ENCODE measurements at regions not wholly inside any gene's neighbourhood (a gene's known extent, or its start where the extent isn't known, plus 50 kb on each side); places are given as distances from the start of the nearest gene placed in this dataset.

- H2AK5ac ChIP-seq (ENCODE audit: low read length, severe bottlenecking) = no peak overlapping the region
- no peak overlapping the region for H2AFZ ChIP-seq (ENCODE audit: low read depth, low read length)
- H3K23ac ChIP-seq (ENCODE audit: low read length in 2 of 2) = no peak overlapping the region
- no peak overlapping the region for H3K14ac ChIP-seq (ENCODE audit: low read length in 2 of 2)
- WGBS = 93% methylated on average over 4 of the region's 4 CpGs
- no peak overlapping the region for H2BK5ac ChIP-seq (ENCODE audit: low read depth, low read length, poor library complexity, severe bottlenecking)
- H3K18ac ChIP-seq (ENCODE audit: low read depth in 1 of 2, low read length in 2 of 2) = no peak overlapping the region
- no peaks in the 10 kb centered on the region for H3K36me3 ChIP-seq (ENCODE audit: control insufficient read depth in 1 of 2, insufficient read depth in 2 of 2, low read depth in 1 of 2, low read length in 2 of 2)
- no peak overlapping the region for H4K91ac ChIP-seq (ENCODE audit: low read length)
- H3K4me3 ChIP-seq (ENCODE audit: insufficient read depth in 1 of 2, low read depth in 1 of 2, low read length in 2 of 2) = no peak overlapping the region
- no peak overlapping the region for H2BK120ac ChIP-seq (ENCODE audit: low read depth, low read length)
- no peak overlapping the region for H4K8ac ChIP-seq (ENCODE audit: low read length)
- DNase-seq = no peak
- no peaks in the 10 kb centered on the region for H3K27me3 ChIP-seq (ENCODE audit: control insufficient read depth in 1 of 2, insufficient read depth in 1 of 2, low read length in 2 of 2)
- H3K9ac ChIP-seq (ENCODE audit: low read length) = no peak overlapping the region
- H3K79me1 ChIP-seq (replicated peaks; ENCODE audit: low read length, poor library complexity, severe bottlenecking) = no peaks in the 10 kb centered on the region
- H2BK15ac ChIP-seq (ENCODE audit: low read depth, poor library complexity, severe bottlenecking) = no peak overlapping the region
- H3K9me3 ChIP-seq (ENCODE audit: control insufficient read depth, low read length) = peaks cover 11% of the 10 kb centered on the region
- H3K4me1 ChIP-seq (ENCODE audit: control insufficient read depth, insufficient read depth, low read depth, low read length) = no peaks in the 10 kb centered on the region
- H2BK12ac ChIP-seq (ENCODE audit: low read length in 2 of 2) = peak overlapping the region in 1 of 2 experiments; percentile 18
- H3K4ac ChIP-seq (ENCODE audit: low read depth in 1 of 2, low read length in 2 of 2) = no peak overlapping the region
- H3K27ac ChIP-seq (ENCODE audit: low read length, poor library complexity, severe bottlenecking) = no peak overlapping the region
- no peak overlapping the region for H3K4me2 ChIP-seq (ENCODE audit: low read length, poor library complexity, severe bottlenecking)
Measured at GRCh38 chr11:109914038-109914437, 179.2 kb upstream of the ZC3H12C start.

DNA sequence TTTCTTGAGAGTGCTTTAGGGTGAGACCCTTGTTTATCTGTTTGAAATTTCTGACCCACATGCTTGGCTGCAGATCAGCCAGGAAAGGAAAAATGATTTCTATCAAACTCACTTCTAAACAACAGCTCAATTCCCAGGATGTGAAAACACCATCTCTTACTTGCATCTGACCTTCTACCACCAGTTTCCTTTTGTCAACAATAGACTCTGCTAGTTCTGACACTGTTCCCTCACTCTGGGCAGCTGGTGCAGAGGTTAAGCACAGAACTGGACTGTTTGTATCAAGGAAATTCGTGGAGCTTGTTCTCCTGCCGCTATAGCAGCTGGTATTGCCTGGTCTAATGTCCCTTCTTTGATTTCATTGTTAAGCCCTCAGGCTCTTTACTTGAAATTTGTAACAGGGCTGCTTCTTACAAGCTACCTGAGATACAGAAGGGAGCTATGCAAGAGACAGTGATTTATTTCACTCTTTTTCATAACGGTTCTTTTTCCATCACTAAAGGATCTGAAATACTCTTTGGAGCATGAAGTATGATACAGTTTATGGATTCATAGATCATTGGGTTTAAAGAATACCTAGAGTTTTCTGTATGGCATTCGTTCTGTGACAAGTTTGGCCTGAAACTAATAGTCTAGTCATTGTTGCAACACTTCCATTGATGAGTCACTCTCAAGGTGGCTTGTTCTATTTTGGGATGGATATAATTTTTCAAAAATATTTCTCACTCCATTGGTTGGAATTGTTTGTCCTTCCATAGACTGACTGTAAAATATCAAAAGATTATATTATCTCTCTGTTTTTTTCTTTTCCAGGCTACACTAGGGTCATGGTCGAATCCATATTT lies 178.2 kb upstream of the ZC3H12C start:
- WGBS = 50% methylated on average over 3 of the region's 5 CpGs
- DNase-seq = peak; percentile 50
- H2BK12ac ChIP-seq (ENCODE audit: low read length in 2 of 2) = no peak overlapping the region

GRCh38 chr11:109926941-109927340 lies 166.3 kb upstream of the ZC3H12C start:
- 0% methylated on average over 1 of the region's 3 CpGs for WGBS
- H3K4me1 ChIP-seq (ENCODE audit: control insufficient read depth, insufficient read depth, low read depth, low read length) = no peaks in the 10 kb centered on the region
- no peak overlapping the region for H2AK5ac ChIP-seq (ENCODE audit: low read length, severe bottlenecking)
- H3K79me1 ChIP-seq (replicated peaks; ENCODE audit: low read length, poor library complexity, severe bottlenecking) = no peaks in the 10 kb centered on the region
- H2BK5ac ChIP-seq (ENCODE audit: low read depth, low read length, poor library complexity, severe bottlenecking) = no peak overlapping the region
- no peak overlapping the region for H3K9ac ChIP-seq (ENCODE audit: low read length)
- no peak overlapping the region for H2AFZ ChIP-seq (ENCODE audit: low read depth, low read length)
- H2BK15ac ChIP-seq (ENCODE audit: low read depth, poor library complexity, severe bottlenecking) = no peak overlapping the region
- no peak overlapping the region for H4K8ac ChIP-seq (ENCODE audit: low read length)
- no peak overlapping the region for H2BK120ac ChIP-seq (ENCODE audit: low read depth, low read length)
- no peak overlapping the region for H3K18ac ChIP-seq (ENCODE audit: low read depth in 1 of 2, low read length in 2 of 2)
- DNase-seq = no peak
- no peak overlapping the region for H2BK12ac ChIP-seq (ENCODE audit: low read length in 2 of 2)
- H3K4me3 ChIP-seq (ENCODE audit: insufficient read depth in 1 of 2, low read depth in 1 of 2, low read length in 2 of 2) = no peak overlapping the region
- peaks cover 12% of the 10 kb centered on the region for H3K9me3 ChIP-seq (ENCODE audit: control insufficient read depth, low read length)
- no peak overlapping the region for H3K4ac ChIP-seq (ENCODE audit: low read depth in 1 of 2, low read length in 2 of 2)
- no peaks in the 10 kb centered on the region for H3K36me3 ChIP-seq (ENCODE audit: control insufficient read depth in 1 of 2, insufficient read depth in 2 of 2, low read depth in 1 of 2, low read length in 2 of 2)
- H3K23ac ChIP-seq (ENCODE audit: low read length in 2 of 2) = no peak overlapping the region
- H3K14ac ChIP-seq (ENCODE audit: low read length in 2 of 2) = no peak overlapping the region
- H3K27me3 ChIP-seq (ENCODE audit: control insufficient read depth in 1 of 2, insufficient read depth in 1 of 2, low read length in 2 of 2) = no peaks in the 10 kb centered on the region
- H4K91ac ChIP-seq (ENCODE audit: low read length) = no peak overlapping the region
- no peak overlapping the region for H3K4me2 ChIP-seq (ENCODE audit: low read length, poor library complexity, severe bottlenecking)
- H3K27ac ChIP-seq (ENCODE audit: low read length, poor library complexity, severe bottlenecking) = no peak overlapping the region

More for the DNA sequence above, 178.2 kb upstream of the ZC3H12C start:
- no peak overlapping the region for H3K4me2 ChIP-seq (ENCODE audit: low read length, poor library complexity, severe bottlenecking)
- no peak overlapping the region for H2AFZ ChIP-seq (ENCODE audit: low read depth, low read length)
- no peak overlapping the region for H3K18ac ChIP-seq (ENCODE audit: low read depth in 1 of 2, low read length in 2 of 2)
- no peaks in the 10 kb centered on the region for H3K27me3 ChIP-seq (ENCODE audit: control insufficient read depth in 1 of 2, insufficient read depth in 1 of 2, low read length in 2 of 2)
- no peak overlapping the region for H3K9ac ChIP-seq (ENCODE audit: low read length)
- no peak overlapping the region for H4K8ac ChIP-seq (ENCODE audit: low read length)
- no peaks in the 10 kb centered on the region for H3K79me1 ChIP-seq (replicated peaks; ENCODE audit: low read length, poor library complexity, severe bottlenecking)
- H3K23ac ChIP-seq (ENCODE audit: low read length in 2 of 2) = no peak overlapping the region
- H3K36me3 ChIP-seq (ENCODE audit: control insufficient read depth in 1 of 2, insufficient read depth in 2 of 2, low read depth in 1 of 2, low read length in 2 of 2) = no peaks in the 10 kb centered on the region
- no peaks in the 10 kb centered on the region for H3K4me1 ChIP-seq (ENCODE audit: control insufficient read depth, insufficient read depth, low read depth, low read length)
- no peak overlapping the region for H4K91ac ChIP-seq (ENCODE audit: low read length)
- H2BK120ac ChIP-seq (ENCODE audit: low read depth, low read length) = no peak overlapping the region
- peaks cover 11% of the 10 kb centered on the region for H3K9me3 ChIP-seq (ENCODE audit: control insufficient read depth, low read length)
- no peak overlapping the region for H2AK5ac ChIP-seq (ENCODE audit: low read length, severe bottlenecking)
- no peak overlapping the region for H2BK15ac ChIP-seq (ENCODE audit: low read depth, poor library complexity, severe bottlenecking)
- no peak overlapping the region for H3K4ac ChIP-seq (ENCODE audit: low read depth in 1 of 2, low read length in 2 of 2)
- H3K27ac ChIP-seq (ENCODE audit: low read length, poor library complexity, severe bottlenecking) = no peak overlapping the region
- H2BK5ac ChIP-seq (ENCODE audit: low read depth, low read length, poor library complexity, severe bottlenecking) = no peak overlapping the region
- H3K4me3 ChIP-seq (ENCODE audit: insufficient read depth in 1 of 2, low read depth in 1 of 2, low read length in 2 of 2) = no peak overlapping the region
- H3K14ac ChIP-seq (ENCODE audit: low read length in 2 of 2) = no peak overlapping the region

- Histone ChIP-seq H3K27me3 (ENCODE audit: control insufficient read depth in 1 of 2, insufficient read depth in 1 of 2, low read length in 2 of 2) (no peaks in the 10 kb centered on the region), H3K14ac (ENCODE audit: low read length in 2 of 2) (no peak overlapping the region), H3K4ac (ENCODE audit: low read depth in 1 of 2, low read length in 2 of 2) (no peak overlapping the region), H2AK5ac (ENCODE audit: low read length, severe bottlenecking) (no peak overlapping the region), H3K4me3 (ENCODE audit: insufficient read depth in 1 of 2, low read depth in 1 of 2, low read length in 2 of 2) (no peak overlapping the region), H3K79me1 (replicated peaks; ENCODE audit: low read length, poor library complexity, severe bottlenecking) (no peaks in the 10 kb centered on the region), H3K9me3 (ENCODE audit: control insufficient read depth, low read length) (peaks cover 8% of the 10 kb centered on the region), H2BK5ac (ENCODE audit: low read depth, low read length, poor library complexity, severe bottlenecking) (no peak overlapping the region), H3K4me1 (ENCODE audit: control insufficient read depth, insufficient read depth, low read depth, low read length) (no peaks in the 10 kb centered on the region), H3K36me3 (ENCODE audit: control insufficient read depth in 1 of 2, insufficient read depth in 2 of 2, low read depth in 1 of 2, low read length in 2 of 2) (no peaks in the 10 kb centered on the region), H3K9ac (ENCODE audit: low read length) (no peak overlapping the region), H2BK12ac (ENCODE audit: low read length in 2 of 2) (no peak overlapping the region), H3K27ac (ENCODE audit: low read length, poor library complexity, severe bottlenecking) (no peak overlapping the region), H3K23ac (ENCODE audit: low read length in 2 of 2) (no peak overlapping the region), H2BK15ac (ENCODE audit: low read depth, poor library complexity, severe bottlenecking) (no peak overlapping the region), H2AFZ (ENCODE audit: low read depth, low read length) (no peak overlapping the region), H3K18ac (ENCODE audit: low read depth in 1 of 2, low read length in 2 of 2) (no peak overlapping the region), H3K4me2 (ENCODE audit: low read length, poor library complexity, severe bottlenecking) (no peak overlapping the region), H4K91ac (ENCODE audit: low read length) (no peak overlapping the region), H4K8ac (ENCODE audit: low read length) (no peak overlapping the region), H2BK120ac (ENCODE audit: low read depth, low read length) (no peak overlapping the region)
- no peak for DNase-seq
- 84% methylated on average over 3 of the region's 3 CpGs for WGBS
Measured at GRCh38 chr11:109929308-109929707, 163.9 kb upstream of the ZC3H12C start.

All from mesenchymal stem cell (in vitro differentiated cells and primary cell).